Keratinocyte (primary cell): ENCODE measurements at regions not wholly inside any gene's neighbourhood (a gene's known extent, or its start where the extent isn't known, plus 50 kb on each side); places are given as distances from the start of the nearest gene placed in this dataset.

Source experiments
- EZH2 ChIP-seq: IDR thresholded peaks from one replicate; pipeline ENCODE4 v1.6.1; 2012; ENCODE audit warnings: inconsistent platforms, mild to moderate bottlenecking, low read length, moderate library complexity
- TF ChIP-seq, protein P1 (sequence below), 3 experiments: IDR thresholded peaks in 1 of 3; conservative IDR thresholded peaks in 1 of 3; optimal IDR thresholded peaks in 1 of 3; 2 replicates in 2 of 3; 3 replicates in 1 of 3; pipeline versions ENCODE3 to v1.5.1; 2011; ENCODE audit warnings: low read length in 3 of 3, mild to moderate bottlenecking in 3 of 3, moderate library complexity in 2 of 3, control low read depth in 1 of 3, inconsistent platforms in 1 of 3; ENCODE audit not compliant: insufficient read depth in 2 of 3; ENCODE audit errors: extremely low read depth in 1 of 3

DNA sequence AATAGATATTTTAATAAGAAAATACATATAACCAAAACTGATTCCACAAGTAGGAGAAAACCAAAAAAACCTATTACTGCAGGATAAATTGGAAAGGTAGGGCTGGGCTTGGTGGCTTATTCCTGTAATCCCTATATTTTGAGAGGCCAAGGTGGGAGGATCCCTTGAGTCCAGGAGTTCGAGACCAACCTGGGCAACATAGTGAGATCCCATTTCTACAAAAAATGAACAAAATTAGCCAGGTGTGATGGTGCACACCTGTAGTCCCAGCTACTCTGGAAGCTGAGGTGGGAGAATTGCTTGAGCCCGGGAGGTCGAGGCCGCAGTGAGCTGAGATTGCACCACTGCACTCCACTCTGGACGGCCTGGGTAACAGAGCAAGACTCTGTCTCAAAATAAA lies 189.2 kb upstream of the IER5L start:
- TF ChIP-seq, protein P1, sequence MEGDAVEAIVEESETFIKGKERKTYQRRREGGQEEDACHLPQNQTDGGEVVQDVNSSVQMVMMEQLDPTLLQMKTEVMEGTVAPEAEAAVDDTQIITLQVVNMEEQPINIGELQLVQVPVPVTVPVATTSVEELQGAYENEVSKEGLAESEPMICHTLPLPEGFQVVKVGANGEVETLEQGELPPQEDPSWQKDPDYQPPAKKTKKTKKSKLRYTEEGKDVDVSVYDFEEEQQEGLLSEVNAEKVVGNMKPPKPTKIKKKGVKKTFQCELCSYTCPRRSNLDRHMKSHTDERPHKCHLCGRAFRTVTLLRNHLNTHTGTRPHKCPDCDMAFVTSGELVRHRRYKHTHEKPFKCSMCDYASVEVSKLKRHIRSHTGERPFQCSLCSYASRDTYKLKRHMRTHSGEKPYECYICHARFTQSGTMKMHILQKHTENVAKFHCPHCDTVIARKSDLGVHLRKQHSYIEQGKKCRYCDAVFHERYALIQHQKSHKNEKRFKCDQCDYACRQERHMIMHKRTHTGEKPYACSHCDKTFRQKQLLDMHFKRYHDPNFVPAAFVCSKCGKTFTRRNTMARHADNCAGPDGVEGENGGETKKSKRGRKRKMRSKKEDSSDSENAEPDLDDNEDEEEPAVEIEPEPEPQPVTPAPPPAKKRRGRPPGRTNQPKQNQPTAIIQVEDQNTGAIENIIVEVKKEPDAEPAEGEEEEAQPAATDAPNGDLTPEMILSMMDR (optimal IDR thresholded peaks at IDR 0.05 in 1 of 3, IDR thresholded peaks at IDR 0.05 in 1 of 3, conservative IDR thresholded peaks at IDR 0.05 in 1 of 3; ENCODE audit: extremely low read depth in 1 of 3, insufficient read depth in 2 of 3, low read length in 3 of 3) = no peak
- no peak for TF ChIP-seq EZH2
